ENCODE measurements at regions not wholly inside any gene's neighbourhood (a gene's known extent, or its start where the extent isn't known, plus 50 kb on each side); places are given as distances from the start of the nearest gene placed in this dataset.

GRCh38 chr20:54337144-54337543, 129.3 kb downstream of the PFDN4 start:
- TF ChIP-seq GABPA (IDR thresholded peaks at IDR 0.05; ENCODE audit: low read depth) (no peak), CTCF (IDR thresholded peaks at IDR 0.05; ENCODE audit: insufficient read depth, low read length) (no peak), POLR2AphosphoS5 (IDR thresholded peaks at IDR 0.05; ENCODE audit: low read depth) (no peak), REST (IDR thresholded peaks at IDR 0.05; ENCODE audit: insufficient replicate concordance, low read depth) (no peak)

All from HL-60 (cell line).